Activated T-helper 1 cell treated with anti-CD3 and anti-CD28 coated beads, Interleukin-12 subunit alpha, Interleukin-12 subunit beta, Interleukin-2, Interleukin-4 antibody, amounts not matched to agents 30 ng/mL and 10 ng/mL and 1 ng/mL, durations not matched to agents 14 hours and 24 hours and 36 hours (primary cell): ENCODE measurements at regions not wholly inside any gene's neighbourhood (a gene's known extent, or its start where the extent isn't known, plus 50 kb on each side); places are given as distances from the start of the nearest gene placed in this dataset.

Experiments used
- DNase-seq: peaks from one replicate; pipeline ENCODE4 v3.0.0; 2021; ENCODE audit warnings: low spot score
- H3K27ac Mint-ChIP-seq: one replicate; pipeline ENCODE4 v1.8.0; 2021; ENCODE audit warnings: mild to moderate bottlenecking, mixed read lengths
- H3K27me3 Mint-ChIP-seq: one replicate; pipeline ENCODE4 v1.8.0; 2022; ENCODE audit warnings: mild to moderate bottlenecking, moderate library complexity, mixed read lengths; ENCODE audit not compliant: insufficient read depth
- H3K36me3 Mint-ChIP-seq: one replicate; pipeline ENCODE4 v1.8.0; 2021; ENCODE audit warnings: low read depth, mixed read lengths
- H3K4me1 Mint-ChIP-seq: one replicate; pipeline ENCODE4 v1.8.0; 2021; ENCODE audit warnings: low read depth, mixed read lengths
- H3K4me3 Mint-ChIP-seq: one replicate; pipeline ENCODE4 v1.8.0; 2021; ENCODE audit warnings: mild to moderate bottlenecking, moderate library complexity, mixed read lengths
- H3K9me3 Mint-ChIP-seq: one replicate; pipeline ENCODE4 v1.8.0; 2021; ENCODE audit warnings: mixed read lengths
- intact Hi-C: fragments of 100-400 bp; cut with micrococcal nuclease; formaldehyde crosslinking; loops from one replicate; pipeline ENCODE4 v1.15.1; 2024

DNA sequence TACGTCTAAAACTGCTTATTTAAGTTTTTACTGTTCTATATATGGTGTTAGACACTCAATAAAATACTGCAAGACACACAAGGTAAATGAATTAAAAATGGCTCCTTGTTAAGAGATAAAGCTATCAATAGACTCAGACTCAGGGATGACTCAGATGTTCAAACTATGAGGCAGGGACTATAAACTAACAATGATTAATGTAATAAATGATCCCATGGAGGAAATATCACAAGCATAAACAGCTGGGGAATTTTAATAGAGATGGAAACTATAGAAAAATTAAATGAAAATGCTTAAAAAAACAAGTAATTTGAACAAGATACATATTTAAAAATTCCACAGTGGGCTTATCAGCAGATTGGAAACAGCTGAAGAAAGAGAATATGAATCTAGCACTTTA is 650.8 kb downstream of the DCDC2C start:
- H3K27me3 Mint-ChIP-seq = no peaks in the 10 kb centered on the region
- no peak overlapping the region for H3K27ac Mint-ChIP-seq
- no peaks in the 10 kb centered on the region for H3K4me1 Mint-ChIP-seq
- no peaks in the 10 kb centered on the region for H3K36me3 Mint-ChIP-seq
- DNase-seq = no peak
- intact Hi-C loops = no loop called here
- H3K9me3 Mint-ChIP-seq = peaks cover 21% of the 10 kb centered on the region
- H3K4me3 Mint-ChIP-seq = no peak overlapping the region

DNA sequence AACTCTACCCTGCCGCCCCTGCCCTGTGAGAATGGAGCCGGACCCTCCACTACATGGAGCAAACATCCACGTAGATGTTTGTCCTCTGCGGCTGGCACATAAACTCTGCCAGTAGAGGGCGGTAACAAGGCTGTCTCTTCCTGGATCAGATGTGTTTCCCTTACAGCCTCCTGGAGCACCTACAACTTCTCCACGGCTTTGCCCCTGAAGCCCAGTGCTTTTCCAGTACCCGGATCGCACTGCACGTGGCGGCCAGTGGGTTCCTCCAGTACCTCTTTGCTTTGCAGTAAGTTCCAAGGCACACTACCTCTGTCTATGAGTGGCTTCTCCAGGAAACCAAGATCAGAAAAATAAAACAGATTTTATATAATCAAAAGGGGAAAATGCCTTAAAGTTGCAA is 651.3 kb downstream of the DCDC2C start:
- no peak for DNase-seq
- intact Hi-C loops = no loop called here
- Mint-ChIP-seq H3K9me3 (peaks cover 21% of the 10 kb centered on the region), H3K4me3 (no peak overlapping the region), H3K4me1 (no peaks in the 10 kb centered on the region), H3K36me3 (no peaks in the 10 kb centered on the region), H3K27me3 (no peaks in the 10 kb centered on the region), H3K27ac (no peak overlapping the region)

DNA sequence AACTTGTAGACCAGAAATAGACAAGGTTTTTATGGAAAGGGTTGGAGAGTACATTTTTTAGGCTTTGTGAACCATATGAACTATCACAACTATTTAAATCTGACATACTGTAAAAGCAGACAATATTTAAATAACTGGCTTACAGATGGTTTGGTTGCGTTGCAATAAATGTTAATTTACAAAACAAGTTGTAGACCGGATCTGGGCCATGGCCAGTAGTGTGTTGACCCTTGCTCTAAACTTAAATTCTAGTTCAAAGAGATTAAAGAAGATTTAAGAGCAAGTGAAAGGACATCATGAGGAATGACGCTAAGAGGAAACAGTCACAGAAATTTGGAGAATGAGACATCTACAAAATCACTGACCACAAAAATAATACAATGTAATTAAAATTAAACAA is 652.7 kb downstream of the DCDC2C start:
- Mint-ChIP-seq H3K9me3 (peaks cover 16% of the 10 kb centered on the region), H3K27me3 (no peaks in the 10 kb centered on the region), H3K4me3 (no peak overlapping the region), H3K27ac (no peak overlapping the region), H3K4me1 (no peaks in the 10 kb centered on the region), H3K36me3 (no peaks in the 10 kb centered on the region)
- DNase-seq = no peak
- intact Hi-C loops = no loop called here

DNA sequence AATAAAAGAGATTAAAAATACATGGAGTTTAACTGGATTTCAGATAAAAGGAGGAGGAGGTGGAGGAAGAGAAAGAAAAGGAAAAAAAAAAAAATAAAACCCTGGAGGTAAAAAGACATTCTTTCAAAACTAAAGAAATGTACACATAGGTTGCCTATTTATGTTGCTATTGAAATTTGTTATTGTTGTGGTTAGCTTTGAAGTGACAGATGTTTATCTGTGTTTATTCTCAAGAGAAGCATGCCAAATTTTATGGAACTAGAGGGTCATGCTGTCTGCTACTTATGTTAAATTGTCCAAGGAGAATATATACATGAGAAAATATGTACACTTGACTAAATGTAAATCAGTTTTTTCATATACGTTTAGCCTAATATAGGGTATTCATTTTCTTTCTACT is 653.2 kb downstream of the DCDC2C start:
- Mint-ChIP-seq H3K4me1 (no peaks in the 10 kb centered on the region), H3K27ac (no peak overlapping the region), H3K27me3 (no peaks in the 10 kb centered on the region), H3K36me3 (no peaks in the 10 kb centered on the region), H3K9me3 (peaks cover 13% of the 10 kb centered on the region), H3K4me3 (no peak overlapping the region)
- intact Hi-C loops = no loop called here
- DNase-seq = no peak

DNA sequence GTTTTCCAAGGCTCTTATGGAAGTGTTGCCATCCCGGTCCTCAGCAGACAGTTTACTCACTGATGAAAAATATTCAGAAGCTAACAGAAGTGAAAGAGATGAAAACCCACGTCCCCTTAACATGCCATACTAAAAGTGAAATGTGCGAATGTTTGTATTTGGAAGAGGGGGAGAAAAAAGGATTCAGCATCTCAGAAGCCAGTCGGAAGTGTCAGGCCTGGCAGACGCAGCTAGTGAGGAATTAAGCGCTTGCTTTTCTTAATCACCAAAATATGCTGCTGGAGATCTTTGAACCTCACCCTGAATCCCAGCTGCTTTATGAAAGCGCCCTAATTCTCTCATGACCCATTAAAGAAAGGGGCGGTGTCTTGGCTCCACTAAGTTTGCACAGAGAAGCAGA is 653.7 kb downstream of the DCDC2C start:
- DNase-seq = no peak
- H3K4me1 Mint-ChIP-seq = no peaks in the 10 kb centered on the region
- H3K27me3 Mint-ChIP-seq = no peaks in the 10 kb centered on the region
- no peaks in the 10 kb centered on the region for H3K36me3 Mint-ChIP-seq
- intact Hi-C loops = no loop called here
- H3K4me3 Mint-ChIP-seq = no peak overlapping the region
- peaks cover 13% of the 10 kb centered on the region for H3K9me3 Mint-ChIP-seq
- no peak overlapping the region for H3K27ac Mint-ChIP-seq

DNA sequence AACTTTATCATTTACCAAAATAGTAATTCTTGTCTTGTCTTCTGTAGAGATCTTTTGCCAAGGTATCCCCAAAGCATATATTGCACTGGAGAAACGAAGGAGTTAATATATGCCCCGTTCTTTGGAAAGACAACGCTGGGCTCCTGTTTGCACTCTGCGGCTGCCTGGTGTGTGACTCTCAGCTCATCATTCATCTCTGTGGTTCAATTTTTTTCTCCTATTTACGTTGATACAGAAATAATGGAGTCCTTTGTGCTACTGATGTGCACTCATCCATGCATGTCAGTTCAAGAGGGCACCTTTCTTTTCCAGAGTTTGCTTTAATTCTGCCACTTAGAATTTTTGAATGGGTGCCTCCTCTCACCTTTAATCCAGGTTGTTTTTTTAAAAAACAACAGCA is 655.5 kb downstream of the DCDC2C start:
- H3K9me3 Mint-ChIP-seq = peaks cover 11% of the 10 kb centered on the region

DNA sequence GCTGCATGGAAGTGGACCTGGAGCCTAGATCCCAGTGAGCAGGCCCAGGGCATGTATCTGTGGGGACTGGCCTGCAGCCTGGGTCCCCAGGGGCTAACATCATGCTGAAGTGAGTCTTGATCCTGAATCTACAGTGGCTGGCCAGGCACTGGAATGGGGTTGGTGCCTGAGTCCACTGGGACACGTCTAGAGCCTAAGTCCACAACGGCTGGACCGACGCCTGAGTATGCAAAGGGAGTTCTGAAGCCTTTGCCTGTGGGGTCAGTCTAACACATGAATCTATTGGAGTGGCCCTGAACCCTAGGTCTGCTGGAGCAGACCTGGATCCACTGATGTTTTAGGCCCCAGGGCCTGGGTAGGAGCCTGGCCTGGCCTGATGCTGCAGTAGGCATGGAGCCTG is 665.5 kb downstream of the DCDC2C start:
- intact Hi-C loops = no loop called here
- Mint-ChIP-seq H3K36me3 (no peaks in the 10 kb centered on the region), H3K9me3 (peaks cover 25% of the 10 kb centered on the region), H3K4me1 (no peaks in the 10 kb centered on the region), H3K4me3 (no peak overlapping the region), H3K27me3 (no peaks in the 10 kb centered on the region), H3K27ac (no peak overlapping the region)
- no peak for DNase-seq

More for the DNA sequence above, 655.5 kb downstream of the DCDC2C start:
- no peak overlapping the region for H3K4me3 Mint-ChIP-seq
- H3K27ac Mint-ChIP-seq = no peak overlapping the region
- H3K36me3 Mint-ChIP-seq = no peaks in the 10 kb centered on the region
- intact Hi-C loops = no loop called here
- no peaks in the 10 kb centered on the region for H3K4me1 Mint-ChIP-seq
- DNase-seq = no peak
- H3K27me3 Mint-ChIP-seq = no peaks in the 10 kb centered on the region

DNA sequence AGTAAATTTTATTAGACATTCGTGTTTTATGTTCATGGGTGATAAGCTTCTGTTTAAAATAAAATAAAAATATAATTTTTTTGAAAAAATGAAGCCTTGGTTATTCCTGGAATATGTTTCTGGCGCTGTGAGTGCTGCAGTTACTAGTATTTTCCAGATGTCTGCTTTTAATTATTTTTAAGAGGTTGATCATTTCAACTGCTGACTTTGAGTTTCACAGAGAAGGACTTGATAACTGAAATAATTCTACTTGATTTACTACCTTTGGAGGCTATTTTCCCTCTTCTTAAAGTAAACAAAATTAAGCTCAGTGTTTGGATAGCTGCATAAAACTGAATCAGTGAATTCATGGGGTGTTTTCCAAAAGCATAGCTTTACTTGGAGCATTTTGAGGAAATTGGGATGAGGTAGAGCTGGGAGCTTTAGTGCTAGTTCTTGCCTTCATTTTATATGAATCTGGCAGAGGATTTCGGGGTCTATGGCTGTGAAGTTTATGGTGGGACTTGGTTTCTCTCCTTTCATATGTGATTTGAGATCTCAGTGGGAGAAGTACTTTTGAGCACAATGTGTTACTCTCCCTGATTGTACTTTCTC is 666.5 kb downstream of the DCDC2C start:
- H3K4me1 Mint-ChIP-seq = no peaks in the 10 kb centered on the region
- no peak overlapping the region for H3K27ac Mint-ChIP-seq
- H3K27me3 Mint-ChIP-seq = no peaks in the 10 kb centered on the region
- no peak overlapping the region for H3K4me3 Mint-ChIP-seq
- H3K9me3 Mint-ChIP-seq = peaks cover 27% of the 10 kb centered on the region
- DNase-seq = no peak
- intact Hi-C loops = no loop called here
- H3K36me3 Mint-ChIP-seq = no peaks in the 10 kb centered on the region

DNA sequence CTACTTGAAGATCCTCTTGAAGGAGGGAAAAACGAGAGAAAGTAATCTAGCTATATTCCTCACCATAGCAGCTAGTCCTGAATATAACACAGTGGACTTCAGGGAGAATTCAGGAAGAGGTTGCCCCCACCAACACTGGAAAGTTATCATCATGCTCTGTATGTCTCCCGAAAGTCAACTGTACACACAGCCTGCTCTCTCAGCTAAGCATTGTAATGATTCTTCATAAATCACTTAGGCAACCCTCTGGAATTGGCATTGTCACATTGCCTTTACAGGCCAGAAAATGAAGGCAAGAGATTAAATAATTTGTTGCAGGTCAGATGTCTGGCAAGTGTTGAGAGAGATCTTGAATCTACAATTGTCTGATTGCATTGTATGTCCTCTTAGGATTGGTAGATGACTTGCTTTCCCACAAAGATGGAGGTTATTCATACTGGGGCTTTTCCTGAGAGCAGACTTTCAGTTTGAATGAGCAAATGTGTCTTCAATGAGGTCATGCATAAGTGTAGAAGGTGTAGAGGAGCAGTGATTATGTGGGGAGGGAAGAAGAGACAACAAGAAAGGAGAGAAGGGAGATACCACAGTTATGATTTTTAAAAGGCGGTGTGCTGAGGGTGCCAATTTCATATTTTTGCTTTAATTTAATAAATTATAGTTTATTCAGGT is 667.2 kb downstream of the DCDC2C start:
- no peak for DNase-seq
- no peak overlapping the region for H3K27ac Mint-ChIP-seq
- H3K36me3 Mint-ChIP-seq = no peaks in the 10 kb centered on the region
- H3K4me1 Mint-ChIP-seq = no peaks in the 10 kb centered on the region
- H3K27me3 Mint-ChIP-seq = no peaks in the 10 kb centered on the region
- H3K9me3 Mint-ChIP-seq = peaks cover 27% of the 10 kb centered on the region
- no peak overlapping the region for H3K4me3 Mint-ChIP-seq
- intact Hi-C loops = no loop called here

DNA sequence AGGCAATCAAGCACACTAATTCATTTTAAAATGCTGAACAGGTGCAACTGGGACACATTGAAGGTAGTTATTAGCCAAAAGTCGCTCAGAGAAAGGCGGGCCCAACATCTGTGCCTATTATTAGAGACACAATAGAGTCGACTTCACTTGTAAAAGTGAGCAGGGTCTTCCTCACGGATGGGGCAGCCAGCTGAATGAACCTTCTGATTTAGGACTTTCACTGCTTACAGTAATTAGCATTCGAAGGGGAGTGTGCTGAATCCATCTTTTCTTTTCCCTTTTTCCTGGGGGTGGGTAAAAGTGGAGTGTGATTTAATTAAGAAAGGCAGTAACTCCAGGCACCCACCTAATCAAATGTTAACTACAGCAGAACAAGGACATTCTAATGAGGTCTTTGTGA is 677.7 kb downstream of the DCDC2C start:
- H3K4me1 Mint-ChIP-seq = no peaks in the 10 kb centered on the region
- intact Hi-C loops = no loop called here

DNA sequence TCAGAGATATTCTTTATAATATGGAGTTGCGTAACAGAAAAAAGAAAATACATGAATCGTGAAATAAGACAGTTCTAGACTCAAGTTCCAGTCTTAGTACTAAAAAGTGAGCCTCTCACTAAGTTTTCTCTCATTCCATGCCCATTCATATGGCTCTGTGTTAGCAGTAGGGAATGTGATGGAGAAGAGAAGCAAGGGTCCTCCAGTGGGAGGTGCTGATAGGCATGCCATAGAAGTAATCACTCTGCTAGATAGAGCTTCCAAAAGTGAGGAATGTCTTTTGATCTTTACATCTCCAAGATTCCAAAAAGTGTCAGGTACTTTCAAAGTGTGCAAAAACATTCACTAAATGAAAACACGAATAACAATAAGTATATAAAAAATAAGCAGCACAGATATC is 678.4 kb downstream of the DCDC2C start:
- Mint-ChIP-seq H3K4me1 (no peaks in the 10 kb centered on the region), H3K27me3 (no peaks in the 10 kb centered on the region), H3K36me3 (no peaks in the 10 kb centered on the region), H3K4me3 (no peak overlapping the region), H3K27ac (no peak overlapping the region), H3K9me3 (peaks cover 19% of the 10 kb centered on the region)
- no peak for DNase-seq
- intact Hi-C loops = no loop called here

More for the DNA sequence above, 677.7 kb downstream of the DCDC2C start:
- Mint-ChIP-seq H3K27me3 (no peaks in the 10 kb centered on the region), H3K9me3 (peaks cover 14% of the 10 kb centered on the region), H3K4me3 (no peak overlapping the region), H3K27ac (no peak overlapping the region), H3K36me3 (no peaks in the 10 kb centered on the region)
- no peak for DNase-seq

DNA sequence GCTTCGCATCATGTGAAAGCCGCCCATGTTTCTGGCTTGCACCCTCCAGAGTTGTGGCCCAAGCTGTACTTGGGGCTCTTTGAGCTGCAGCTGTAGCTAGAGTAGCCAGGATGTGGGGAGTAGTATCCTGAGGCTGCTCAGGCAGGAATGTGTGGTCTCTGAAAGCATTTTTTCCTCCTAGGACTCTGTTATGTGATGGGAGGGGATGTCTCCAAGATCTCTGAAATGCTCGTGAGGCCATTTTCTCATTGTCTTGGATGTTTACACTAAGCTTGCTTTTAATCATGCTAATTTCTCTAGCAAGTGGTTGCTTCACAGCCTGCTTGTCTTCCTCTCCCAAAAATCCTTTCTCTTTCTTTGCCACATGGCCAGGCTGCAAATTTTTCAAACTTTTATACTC is 687.6 kb downstream of the DCDC2C start:
- H3K9me3 Mint-ChIP-seq = peaks cover 34% of the 10 kb centered on the region
- H3K27ac Mint-ChIP-seq = no peak overlapping the region
- intact Hi-C loops = no loop called here
- no peak for DNase-seq
- no peak overlapping the region for H3K4me3 Mint-ChIP-seq
- no peaks in the 10 kb centered on the region for H3K4me1 Mint-ChIP-seq
- H3K36me3 Mint-ChIP-seq = no peaks in the 10 kb centered on the region
- H3K27me3 Mint-ChIP-seq = no peaks in the 10 kb centered on the region

DNA sequence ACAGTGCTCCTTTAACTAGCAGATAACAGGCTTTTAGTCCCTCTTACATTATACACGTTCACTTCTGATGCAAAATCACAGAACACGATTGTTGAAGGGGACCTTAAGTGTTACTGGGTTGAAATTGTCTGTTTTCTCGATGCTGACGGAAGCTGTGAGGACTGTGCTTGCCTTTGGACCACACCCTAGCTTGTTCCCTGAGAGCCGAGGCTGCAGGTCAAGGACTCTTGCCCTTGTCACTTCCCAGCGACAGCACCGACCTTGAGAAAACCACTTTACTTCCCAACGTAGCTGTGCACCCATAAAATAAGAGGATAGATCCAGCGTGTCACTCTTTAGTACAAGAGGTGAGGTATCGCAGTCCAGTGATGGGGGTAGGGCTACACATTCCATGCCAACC is 701.0 kb downstream of the DCDC2C start:
- peaks cover 25% of the 10 kb centered on the region for H3K9me3 Mint-ChIP-seq
- H3K27ac Mint-ChIP-seq = no peak overlapping the region
- H3K4me3 Mint-ChIP-seq = no peak overlapping the region
- no peaks in the 10 kb centered on the region for H3K36me3 Mint-ChIP-seq
- no peaks in the 10 kb centered on the region for H3K27me3 Mint-ChIP-seq
- H3K4me1 Mint-ChIP-seq = no peaks in the 10 kb centered on the region
- no peak for DNase-seq
- intact Hi-C loops = no loop called here

DNA sequence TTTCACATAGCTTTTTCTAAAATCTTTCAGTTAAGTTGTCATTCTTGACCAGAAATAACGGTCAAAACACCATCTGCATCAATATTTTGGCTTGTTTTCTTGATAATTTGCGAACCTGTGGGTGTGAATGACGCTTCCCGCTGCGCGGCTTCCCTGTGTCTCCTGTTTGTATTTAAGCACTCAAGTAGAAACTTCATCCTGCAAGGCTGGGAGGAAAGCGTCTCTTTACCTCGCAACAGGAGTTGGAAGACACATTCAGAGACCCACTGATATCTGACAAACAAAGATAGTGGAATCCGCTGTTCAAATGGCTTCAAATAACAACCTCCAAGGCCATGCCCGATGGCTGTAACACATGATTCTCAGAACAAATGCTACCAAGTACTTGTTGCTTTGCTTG is 704.9 kb downstream of the DCDC2C start:
- H3K27me3 Mint-ChIP-seq = no peaks in the 10 kb centered on the region
- H3K36me3 Mint-ChIP-seq = no peaks in the 10 kb centered on the region
- no peak overlapping the region for H3K27ac Mint-ChIP-seq
- no peaks in the 10 kb centered on the region for H3K4me1 Mint-ChIP-seq
- H3K9me3 Mint-ChIP-seq = peaks cover 26% of the 10 kb centered on the region
- no peak for DNase-seq
- H3K4me3 Mint-ChIP-seq = no peak overlapping the region
- intact Hi-C loops = no loop called here
